Central memory CD8-positive, alpha-beta T cell (primary cell): ENCODE measurements at regions not wholly inside any gene's neighbourhood (a gene's known extent, or its start where the extent isn't known, plus 50 kb on each side); places are given as distances from the start of the nearest gene placed in this dataset.

Experiments used
- ATAC-seq: fragments of 150-1000 bp; cut with Tn5 transposase; replicated peaks from 2 replicates; pipeline ENCODE4 v1.10.0; 2022; ENCODE audit warnings: mild to moderate bottlenecking, moderate FRiP score, moderate number of reproducible peaks; ENCODE audit not compliant: poor library complexity, severe bottlenecking; ENCODE audit errors: extremely low read depth
- DNase-seq, 2 donors: peaks; one replicate each; pipeline ENCODE4 v3.0.0; 2021; ENCODE audit warnings: low spot score in 2 of 2
- H3K27ac Mint-ChIP-seq: one replicate; pipeline ENCODE4 v1.8.0; 2022; ENCODE audit warnings: low read depth, mild to moderate bottlenecking, moderate library complexity, mixed read lengths
- H3K27me3 Mint-ChIP-seq: one replicate; pipeline ENCODE4 v1.8.0; 2022; ENCODE audit warnings: mixed read lengths
- H3K36me3 Mint-ChIP-seq: one replicate; pipeline ENCODE4 v1.8.0; 2022; ENCODE audit warnings: mild to moderate bottlenecking, moderate library complexity, mixed read lengths; ENCODE audit not compliant: insufficient read depth
- H3K4me1 Mint-ChIP-seq: one replicate; pipeline ENCODE4 v1.8.0; 2022; ENCODE audit warnings: mixed read lengths
- H3K4me3 Mint-ChIP-seq: one replicate; pipeline ENCODE4 v1.8.0; 2022; ENCODE audit warnings: mild to moderate bottlenecking, moderate library complexity, mixed read lengths
- H3K9me3 Mint-ChIP-seq: one replicate; pipeline ENCODE4 v1.8.0; 2022; ENCODE audit warnings: mixed read lengths

- Mint-ChIP-seq H3K27ac (no peak overlapping the region), H3K36me3 (no peaks in the 10 kb centered on the region), H3K27me3 (no peaks in the 10 kb centered on the region), H3K9me3 (no peaks in the 10 kb centered on the region), H3K4me3 (no peak overlapping the region), H3K4me1 (no peaks in the 10 kb centered on the region)
- DNase-seq (no peak), ATAC-seq (no peak)
Observed at GRCh38 chr18:46356278-46357033, 252.3 kb downstream of the HAUS1 start.

GRCh38 chr18:46360102-46360699 is 256.0 kb downstream of the HAUS1 start:
- Mint-ChIP-seq H3K27me3 (no peaks in the 10 kb centered on the region), H3K4me1 (no peaks in the 10 kb centered on the region), H3K9me3 (no peaks in the 10 kb centered on the region), H3K27ac (no peak overlapping the region), H3K36me3 (no peaks in the 10 kb centered on the region), H3K4me3 (no peak overlapping the region)
- ATAC-seq (no peak), DNase-seq (no peak)

- H3K9me3 Mint-ChIP-seq = no peaks in the 10 kb centered on the region
- ATAC-seq = no peak
- H3K27me3 Mint-ChIP-seq = no peaks in the 10 kb centered on the region
Observed at GRCh38 chr18:46360866-46361265, 256.7 kb downstream of the HAUS1 start.

GRCh38 chr18:46362533-46362932 is 258.3 kb downstream of the HAUS1 start:
- DNase-seq (no peak), ATAC-seq (no peak)
- Mint-ChIP-seq H3K27me3 (no peaks in the 10 kb centered on the region), H3K36me3 (no peaks in the 10 kb centered on the region), H3K4me1 (no peaks in the 10 kb centered on the region), H3K27ac (no peak overlapping the region), H3K9me3 (no peaks in the 10 kb centered on the region), H3K4me3 (no peak overlapping the region)

More at GRCh38 chr18:46360866-46361265, 256.7 kb downstream of the HAUS1 start:
- Mint-ChIP-seq H3K36me3 (no peaks in the 10 kb centered on the region), H3K4me1 (no peaks in the 10 kb centered on the region), H3K27ac (no peak overlapping the region), H3K4me3 (no peak overlapping the region)
- no peak for DNase-seq

- Mint-ChIP-seq H3K9me3 (no peaks in the 10 kb centered on the region), H3K36me3 (no peaks in the 10 kb centered on the region), H3K27ac (no peak overlapping the region), H3K4me1 (no peaks in the 10 kb centered on the region), H3K27me3 (no peaks in the 10 kb centered on the region), H3K4me3 (no peak overlapping the region)
- DNase-seq (no peak), ATAC-seq (no peak)
Observed at GRCh38 chr18:46364048-46364447, 259.9 kb downstream of the HAUS1 start.

GRCh38 chr18:46366201-46366600 is 262.0 kb downstream of the HAUS1 start:
- no peak overlapping the region for H3K4me3 Mint-ChIP-seq
- ATAC-seq (no peak), DNase-seq (no peak)
- no peaks in the 10 kb centered on the region for H3K27me3 Mint-ChIP-seq
- peaks cover 7% of the 10 kb centered on the region for H3K9me3 Mint-ChIP-seq
- H3K4me1 Mint-ChIP-seq = no peaks in the 10 kb centered on the region
- no peak overlapping the region for H3K27ac Mint-ChIP-seq
- peaks cover 1% of the 10 kb centered on the region for H3K36me3 Mint-ChIP-seq

GRCh38 chr18:46366751-46367376 is 262.7 kb downstream of the HAUS1 start:
- H3K4me3 Mint-ChIP-seq = no peak overlapping the region
- no peaks in the 10 kb centered on the region for H3K27me3 Mint-ChIP-seq
- peaks cover 1% of the 10 kb centered on the region for H3K36me3 Mint-ChIP-seq
- peaks cover 7% of the 10 kb centered on the region for H3K9me3 Mint-ChIP-seq
- ATAC-seq (no peak), DNase-seq (no peak)
- no peak overlapping the region for H3K27ac Mint-ChIP-seq
- no peaks in the 10 kb centered on the region for H3K4me1 Mint-ChIP-seq

GRCh38 chr18:46369323-46369722 is 265.1 kb downstream of the HAUS1 start:
- ATAC-seq = no peak
- H3K36me3 Mint-ChIP-seq = peaks cover 1% of the 10 kb centered on the region
- no peak overlapping the region for H3K27ac Mint-ChIP-seq
- H3K4me3 Mint-ChIP-seq = no peak overlapping the region
- peaks cover 7% of the 10 kb centered on the region for H3K9me3 Mint-ChIP-seq
- no peaks in the 10 kb centered on the region for H3K4me1 Mint-ChIP-seq
- DNase-seq = no peak
- no peaks in the 10 kb centered on the region for H3K27me3 Mint-ChIP-seq

GRCh38 chr18:46370898-46371297 is 266.7 kb downstream of the HAUS1 start:
- Mint-ChIP-seq H3K9me3 (peaks cover 7% of the 10 kb centered on the region), H3K36me3 (peaks cover 1% of the 10 kb centered on the region), H3K4me1 (no peaks in the 10 kb centered on the region), H3K27ac (no peak overlapping the region), H3K4me3 (no peak overlapping the region), H3K27me3 (no peaks in the 10 kb centered on the region)
- DNase-seq = no peak
- no peak for ATAC-seq

GRCh38 chr18:46372670-46373069 is 268.5 kb downstream of the HAUS1 start:
- H3K4me1 Mint-ChIP-seq = no peaks in the 10 kb centered on the region

GRCh38 chr18:46373131-46373530 is 268.9 kb downstream of the HAUS1 start:
- ATAC-seq (no peak), DNase-seq (no peak)
- Mint-ChIP-seq H3K4me1 (no peaks in the 10 kb centered on the region), H3K9me3 (peaks cover 7% of the 10 kb centered on the region), H3K27me3 (no peaks in the 10 kb centered on the region), H3K4me3 (no peak overlapping the region), H3K27ac (no peak overlapping the region), H3K36me3 (peaks cover 1% of the 10 kb centered on the region)

More at GRCh38 chr18:46372670-46373069, 268.5 kb downstream of the HAUS1 start:
- H3K27ac Mint-ChIP-seq = no peak overlapping the region
- peaks cover 1% of the 10 kb centered on the region for H3K36me3 Mint-ChIP-seq
- H3K27me3 Mint-ChIP-seq = no peaks in the 10 kb centered on the region
- DNase-seq = no peak
- ATAC-seq = no peak
- no peak overlapping the region for H3K4me3 Mint-ChIP-seq
- peaks cover 7% of the 10 kb centered on the region for H3K9me3 Mint-ChIP-seq

GRCh38 chr18:46373791-46374190 is 269.6 kb downstream of the HAUS1 start:
- ATAC-seq (no peak), DNase-seq (no peak)
- no peaks in the 10 kb centered on the region for H3K27me3 Mint-ChIP-seq
- H3K36me3 Mint-ChIP-seq = peaks cover 1% of the 10 kb centered on the region
- no peaks in the 10 kb centered on the region for H3K4me1 Mint-ChIP-seq
- H3K9me3 Mint-ChIP-seq = peaks cover 7% of the 10 kb centered on the region
- no peak overlapping the region for H3K27ac Mint-ChIP-seq
- no peak overlapping the region for H3K4me3 Mint-ChIP-seq

- no peak overlapping the region for H3K4me3 Mint-ChIP-seq
- peaks cover 1% of the 10 kb centered on the region for H3K36me3 Mint-ChIP-seq
- no peak overlapping the region for H3K27ac Mint-ChIP-seq
- DNase-seq = no peak
- H3K4me1 Mint-ChIP-seq = no peaks in the 10 kb centered on the region
- peaks cover 7% of the 10 kb centered on the region for H3K9me3 Mint-ChIP-seq
- H3K27me3 Mint-ChIP-seq = no peaks in the 10 kb centered on the region
- no peak for ATAC-seq
Observed at GRCh38 chr18:46374850-46375249, 270.7 kb downstream of the HAUS1 start.
